Gastrocnemius medialis (tissue), 4 donors: ENCODE measurements at regions not wholly inside any gene's neighbourhood (a gene's known extent, or its start where the extent isn't known, plus 50 kb on each side); places are given as distances from the start of the nearest gene placed in this dataset.
"Not testable (repeated sequence)": the region's sequence is repeated elsewhere in the genome, so short reads cannot be mapped to it uniquely, and the experiment has no call there.

ENCODE experiments used
- POLR2A ChIP-seq, 2 donors: fragments of 450-650 bp; IDR thresholded peaks; one replicate each; pipeline ENCODE4 v1.6.1; 2017; ENCODE audit warnings: antibody characterized with exemption in 2 of 2, mild to moderate bottlenecking in 2 of 2, moderate library complexity in 2 of 2
- TF ChIP-seq, protein P1 (sequence below), 5 experiments: fragments of 450-650 bp in 3 of 5; fragments of 200-600 bp in 2 of 5; sonication (generic) in 2 of 5; IDR thresholded peaks in 4 of 5; conservative IDR thresholded peaks in 1 of 5; 1 replicate in 4 of 5; 2 replicates in 1 of 5; pipeline ENCODE4 v1.5.1; 2016 to 2019; ENCODE audit warnings: antibody characterized with exemption in 5 of 5, mild to moderate bottlenecking in 3 of 5, moderate library complexity in 3 of 5

GRCh38 chr14:106163812-106164211, 637.4 kb downstream of the TMEM121 start:
- TF ChIP-seq, protein P1, sequence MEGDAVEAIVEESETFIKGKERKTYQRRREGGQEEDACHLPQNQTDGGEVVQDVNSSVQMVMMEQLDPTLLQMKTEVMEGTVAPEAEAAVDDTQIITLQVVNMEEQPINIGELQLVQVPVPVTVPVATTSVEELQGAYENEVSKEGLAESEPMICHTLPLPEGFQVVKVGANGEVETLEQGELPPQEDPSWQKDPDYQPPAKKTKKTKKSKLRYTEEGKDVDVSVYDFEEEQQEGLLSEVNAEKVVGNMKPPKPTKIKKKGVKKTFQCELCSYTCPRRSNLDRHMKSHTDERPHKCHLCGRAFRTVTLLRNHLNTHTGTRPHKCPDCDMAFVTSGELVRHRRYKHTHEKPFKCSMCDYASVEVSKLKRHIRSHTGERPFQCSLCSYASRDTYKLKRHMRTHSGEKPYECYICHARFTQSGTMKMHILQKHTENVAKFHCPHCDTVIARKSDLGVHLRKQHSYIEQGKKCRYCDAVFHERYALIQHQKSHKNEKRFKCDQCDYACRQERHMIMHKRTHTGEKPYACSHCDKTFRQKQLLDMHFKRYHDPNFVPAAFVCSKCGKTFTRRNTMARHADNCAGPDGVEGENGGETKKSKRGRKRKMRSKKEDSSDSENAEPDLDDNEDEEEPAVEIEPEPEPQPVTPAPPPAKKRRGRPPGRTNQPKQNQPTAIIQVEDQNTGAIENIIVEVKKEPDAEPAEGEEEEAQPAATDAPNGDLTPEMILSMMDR (IDR thresholded peaks at IDR 0.05 in 4 of 5, conservative IDR thresholded peaks at IDR 0.05 in 1 of 5), result not testable (repeated sequence)
- not testable (repeated sequence) for TF ChIP-seq POLR2A (IDR thresholded peaks at IDR 0.05)
